ENCODE measurements at regions not wholly inside any gene's neighbourhood (a gene's known extent, or its start where the extent isn't known, plus 50 kb on each side); places are given as distances from the start of the nearest gene placed in this dataset.

- TF ChIP-seq CTCF (IDR thresholded peaks at IDR 0.05) (no peak), POLR2AphosphoS5 (IDR thresholded peaks at IDR 0.05; ENCODE audit: insufficient read depth in 1 of 2, low read depth in 1 of 2) (no peak), POLR2A (IDR thresholded peaks at IDR 0.05) (no peak)
Observed at GRCh38 chr21:31517664-31518414, 141.7 kb upstream of the SOD1 start.
